ENCODE measurements at regions not wholly inside any gene's neighbourhood (a gene's known extent, or its start where the extent isn't known, plus 50 kb on each side); places are given as distances from the start of the nearest gene placed in this dataset.

GRCh38 chr13:107843281-107843680, 372.1 kb downstream of the LIG4 start:
- dilution Hi-C loops (cut with MboI; ENCODE audit: extremely low pct_ligation_motif_present, low sequenced_read_pairs), result no loop called here
- FAIRE-seq, result no peak

More at GRCh38 chr13:107843281-107843680, 372.1 kb downstream of the LIG4 start:
- Histone ChIP-seq H3K4me3 (replicated peaks in 1 of 3; ENCODE audit: insufficient read depth in 1 of 3, low read depth in 1 of 3, low read length in 3 of 3) (no peak overlapping the region), H3K9me3 (replicated peaks; ENCODE audit: control insufficient read depth, insufficient read depth, low read length) (no peaks in the 10 kb centered on the region), H3K79me2 (ENCODE audit: control insufficient read depth, insufficient read depth, low read length) (no peaks in the 10 kb centered on the region), H3K27me3 (ENCODE audit: control insufficient read depth in 2 of 2, insufficient read depth in 2 of 2, low read length in 2 of 2) (no peaks in the 10 kb centered on the region), H2AFZ (ENCODE audit: low read depth, low read length) (no peak overlapping the region), H3K27ac (ENCODE audit: insufficient read depth, low read depth, low read length) (no peak overlapping the region), H3K4me2 (ENCODE audit: insufficient read depth, low read length) (no peak overlapping the region), H3K4me1 (ENCODE audit: control insufficient read depth, extremely low read depth, insufficient read depth, low read length) (peaks cover 5% of the 10 kb centered on the region), H3K36me3 (ENCODE audit: control insufficient read depth in 2 of 2, extremely low read depth in 1 of 2, insufficient read depth in 2 of 2, low read length in 2 of 2) (no peaks in the 10 kb centered on the region), H4K20me1 (replicated peaks; ENCODE audit: control insufficient read depth, extremely low read depth, insufficient read depth, low read length) (no peaks in the 10 kb centered on the region), H3K9ac (replicated peaks; ENCODE audit: extremely low read depth, insufficient read depth, low read length) (no peak overlapping the region), H3K9me1 (replicated peaks; ENCODE audit: control insufficient read depth, extremely low read depth, insufficient read depth, low read length) (no peaks in the 10 kb centered on the region)
- ChIA-PET CTCF (interaction anchor here (1.1 kb wide), 1 partner anchor 12 kb away, joined by 3 read pairs; no protein-coding TSS in a partner anchor), POLR2A (no interaction called here)
- intact Hi-C loops (cut with micrococcal nuclease), result no loop called here
- TF ChIP-seq POLR2A (IDR thresholded peaks at IDR 0.05; ENCODE audit: low read depth, low read length) (no peak), FOS (IDR thresholded peaks at IDR 0.05; ENCODE audit: borderline replicate concordance, insufficient read depth, low read length) (no peak), MAX (IDR thresholded peaks at IDR 0.05; ENCODE audit: insufficient read depth, insufficient read length) (no peak), MYC (IDR thresholded peaks at IDR 0.05; ENCODE audit: low read depth, low read length) (no peak), GATA2 (IDR thresholded peaks at IDR 0.05; ENCODE audit: insufficient read depth, insufficient read length, low read depth, low read length) (no peak), POLR2AphosphoS5 (IDR thresholded peaks at IDR 0.05; ENCODE audit: insufficient read depth, low read depth, low read length) (no peak), CTCF (IDR thresholded peaks at IDR 0.05; ENCODE audit: extremely low read depth in 1 of 2, insufficient read depth in 1 of 2, low read depth in 1 of 2, low read length in 2 of 2) (no peak), EZH2 (IDR thresholded peaks at IDR 0.05; ENCODE audit: borderline replicate concordance, low read depth, low read length, severe bottlenecking) (no peak), JUN (IDR thresholded peaks at IDR 0.05; ENCODE audit: borderline replicate concordance, insufficient read depth, insufficient read length, low read depth) (no peak)
- DNase-seq (ENCODE audit: low read depth, low spot score), result no peak
- BruUV-seq (replicated peaks), result no TSS peak
